ENCODE measurements at regions not wholly inside any gene's neighbourhood (a gene's known extent, or its start where the extent isn't known, plus 50 kb on each side); places are given as distances from the start of the nearest gene placed in this dataset.
"Not testable (repeated sequence)": the region's sequence is repeated elsewhere in the genome, so short reads cannot be mapped to it uniquely, and the experiment has no call there.

DNA sequence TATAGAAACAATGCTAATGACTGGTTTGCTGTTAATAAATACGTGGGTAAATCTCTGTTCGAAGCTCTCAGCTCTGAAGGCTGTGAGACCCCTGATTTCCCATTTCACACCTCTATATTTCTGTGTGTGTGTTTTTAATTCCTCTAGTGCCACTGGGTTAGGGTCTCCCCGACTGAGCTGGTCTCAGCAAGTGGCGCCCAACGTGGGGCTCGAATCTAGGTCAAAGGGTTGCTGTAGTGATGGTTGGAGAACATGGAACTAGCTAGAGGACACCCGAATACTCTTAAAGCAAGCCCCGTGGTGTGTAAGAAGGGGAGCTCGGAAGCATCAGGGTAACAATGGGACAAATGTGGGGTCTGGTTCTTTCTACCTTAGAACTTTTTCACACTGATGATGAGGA lies 482.9 kb upstream of the ITGA1 start:
- TF ChIP-seq POLR2A, POLR2AphosphoS5 (IDR thresholded peaks at IDR 0.05; ENCODE audit: low read depth, low read length): not testable (repeated sequence)

Data from GM12892 (cell line).